Esophagus squamous epithelium (tissue), 5 donors: ENCODE measurements at regions not wholly inside any gene's neighbourhood (a gene's known extent, or its start where the extent isn't known, plus 50 kb on each side); places are given as distances from the start of the nearest gene placed in this dataset.
A peak's percentile ranks its signal among the peaks of the same experiment; 100 is the strongest.

Source experiments
- DNase-seq: peaks from one replicate; lab custom pipeline; 2025; lab: John Stamatoyannopoulos, UW
- H3K27ac ChIP-seq, 4 donors: fragments of 200-600 bp; sonication (generic); one replicate each; pipeline ENCODE4 v1.5.1; 2016 to 2019; ENCODE audit warnings: mild to moderate bottlenecking in 1 of 4
- H3K27me3 ChIP-seq, 4 donors: fragments of 200-600 bp; sonication (generic); 1 replicate in 3 of 4; 2 replicates in 1 of 4; pipeline versions ENCODE4 v1.5.1 to v1.6.0; 2017 to 2021; ENCODE audit warnings: antibody characterized with exemption in 1 of 4
- H3K36me3 ChIP-seq, 3 donors: fragments of 200-600 bp; sonication (generic); one replicate each; pipeline ENCODE4 v1.5.1; 2016 to 2019
- H3K4me1 ChIP-seq, 3 donors: fragments of 200-600 bp; sonication (generic); one replicate each; pipeline ENCODE4 v1.5.1; 2017 to 2019
- H3K4me3 ChIP-seq, 4 donors: fragments of 200-600 bp; sonication (generic); 1 replicate in 3 of 4; 2 replicates in 1 of 4; pipeline ENCODE4 v1.5.1; 2016 to 2019; ENCODE audit warnings: mild to moderate bottlenecking in 2 of 4, moderate library complexity in 1 of 4
- H3K9me3 ChIP-seq, 3 donors: fragments of 200-600 bp; sonication (generic); one replicate each; pipeline ENCODE4 v1.5.1; 2016 to 2019
- CTCF ChIP-seq, 6 experiments: fragments of 450-650 bp in 4 of 6; fragments of 200-600 bp in 2 of 6; sonication (generic) in 2 of 6; IDR thresholded peaks; one replicate each; pipeline ENCODE4 v1.5.1; 2016 to 2019; ENCODE audit warnings: antibody characterized with exemption in 6 of 6, mild to moderate bottlenecking in 4 of 6, moderate library complexity in 4 of 6
- POLR2A ChIP-seq, 4 donors: fragments of 450-650 bp; IDR thresholded peaks; one replicate each; pipeline ENCODE4 v1.6.1; 2017; ENCODE audit warnings: antibody characterized with exemption in 4 of 4, mild to moderate bottlenecking in 4 of 4, moderate library complexity in 3 of 4
- WGBS, 2 donors: methylation state at CpG; one replicate each; pipeline ENCODE4 v1.1.5; 2018; 5-methylcytosine and 5-hydroxymethylcytosine counted together
- intact Hi-C: fragments of 100-400 bp; cut with DNase I; formaldehyde crosslinking; loops from one replicate; pipeline ENCODE4 v1.15.0; 2022
- donor health status: DM: yes; HTN: yes; CAD: no.

- TF ChIP-seq POLR2A (IDR thresholded peaks at IDR 0.05) (no peak), CTCF (IDR thresholded peaks at IDR 0.05) (peak in 3 of 6 experiments; percentile 7 to 49 (median 42))
- no peaks in the 10 kb centered on the region for H3K36me3 ChIP-seq
- DNase-seq, result no peak
- intact Hi-C loops, result loop anchor here (10.0 kb wide), 1 partner anchor 317 kb away; no protein-coding TSS in a partner anchor
- H3K27ac ChIP-seq, result no peak overlapping the region
- peaks cover 0 to 70% (median 0%) of the 10 kb centered on the region in 4 donors for H3K27me3 ChIP-seq
- no peak overlapping the region for H3K4me3 ChIP-seq
- H3K4me1 ChIP-seq, result no peaks in the 10 kb centered on the region
- H3K9me3 ChIP-seq, result no peaks in the 10 kb centered on the region
- 0 to 2% methylated on average over 13 to 14 of the region's 14 CpGs for WGBS, 2 donors
Measured at GRCh38 chr1:30111431-30111830, 612.0 kb downstream of the MATN1 start.

GRCh38 chr1:30110846-30111245 lies 612.5 kb downstream of the MATN1 start:
- H3K4me3 ChIP-seq, result no peak overlapping the region
- 50 to 58% methylated on average over 9 to 11 of the region's 11 CpGs for WGBS, 2 donors
- H3K27ac ChIP-seq, result no peak overlapping the region
- no peaks in the 10 kb centered on the region for H3K36me3 ChIP-seq
- DNase-seq, result no peak
- intact Hi-C loops, result loop anchor here (10.0 kb wide), 1 partner anchor 316 kb away; no protein-coding TSS in a partner anchor
- H3K9me3 ChIP-seq, result no peaks in the 10 kb centered on the region
- H3K4me1 ChIP-seq, result no peaks in the 10 kb centered on the region
- TF ChIP-seq POLR2A (IDR thresholded peaks at IDR 0.05) (no peak), CTCF (IDR thresholded peaks at IDR 0.05) (no peak)
- H3K27me3 ChIP-seq, result peaks cover 0 to 75% (median 0%) of the 10 kb centered on the region in 4 donors

DNA sequence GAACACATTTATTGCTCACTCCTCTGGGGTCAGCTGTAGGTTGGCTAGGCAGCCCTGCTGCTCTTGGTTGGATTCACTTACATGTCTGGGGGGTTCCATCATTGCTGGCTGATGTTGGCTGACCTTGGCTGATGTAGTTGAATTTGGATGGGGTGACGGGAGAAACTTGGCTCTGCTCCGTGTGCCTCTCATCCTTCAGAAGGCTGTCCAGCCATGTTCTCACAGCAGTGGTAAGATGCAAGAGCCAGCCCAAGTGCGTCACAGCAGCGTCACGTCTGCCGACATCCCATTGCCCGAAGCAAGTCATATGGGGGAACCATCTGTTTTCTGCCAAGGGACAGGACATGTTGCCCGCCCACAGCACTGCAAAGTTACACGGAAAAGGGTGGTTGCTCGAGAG lies 613.5 kb downstream of the MATN1 start:
- H3K9me3 ChIP-seq, result no peaks in the 10 kb centered on the region
- peaks cover 0 to 83% (median 0%) of the 10 kb centered on the region in 4 donors for H3K27me3 ChIP-seq
- H3K4me1 ChIP-seq, result no peaks in the 10 kb centered on the region
- intact Hi-C loops, result loop anchor here (10.0 kb wide), 1 partner anchor 315 kb away; no protein-coding TSS in a partner anchor
- no peak overlapping the region for H3K27ac ChIP-seq
- no peak for DNase-seq
- TF ChIP-seq CTCF (IDR thresholded peaks at IDR 0.05), result no peak
- no peak for TF ChIP-seq POLR2A (IDR thresholded peaks at IDR 0.05)
- H3K36me3 ChIP-seq, result no peaks in the 10 kb centered on the region
- WGBS, 2 donors, result 48 to 54% methylated on average over 3 to 6 of the region's 10 CpGs
- H3K4me3 ChIP-seq, result no peak overlapping the region

DNA sequence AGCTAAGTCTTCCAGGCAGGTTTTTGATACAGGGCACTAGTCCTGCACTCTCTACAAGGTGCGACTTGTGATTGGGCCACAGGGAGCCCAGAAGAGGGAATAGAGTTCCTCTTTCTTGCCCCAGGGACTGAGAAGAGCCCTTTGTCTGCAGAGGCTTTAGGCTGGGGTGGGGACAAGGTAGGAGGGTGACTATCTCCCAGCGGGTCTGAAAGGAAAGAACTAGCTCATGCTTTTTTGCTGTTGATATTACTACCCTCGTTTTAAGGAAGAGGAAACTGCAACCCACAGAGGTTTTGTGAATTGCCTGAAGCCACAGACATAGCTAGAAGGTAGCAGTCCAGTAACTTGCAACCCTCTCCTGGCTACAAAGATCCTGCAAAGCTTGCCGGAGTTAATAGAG lies 615.2 kb downstream of the MATN1 start:
- H3K4me3 ChIP-seq, result no peak overlapping the region
- peaks cover 0 to 93% (median 0%) of the 10 kb centered on the region in 4 donors for H3K27me3 ChIP-seq
- intact Hi-C loops, result no loop called here
- H3K4me1 ChIP-seq, result no peaks in the 10 kb centered on the region
- 42 to 50% methylated on average over 2 to 3 of the region's 4 CpGs for WGBS, 2 donors
- H3K36me3 ChIP-seq, result no peaks in the 10 kb centered on the region
- no peaks in the 10 kb centered on the region for H3K9me3 ChIP-seq
- no peak for DNase-seq
- H3K27ac ChIP-seq, result no peak overlapping the region
- TF ChIP-seq POLR2A (IDR thresholded peaks at IDR 0.05) (no peak), CTCF (IDR thresholded peaks at IDR 0.05) (no peak)

- peak in 2 of 6 experiments; percentile 33 to 38 for TF ChIP-seq CTCF (IDR thresholded peaks at IDR 0.05)
- TF ChIP-seq POLR2A (IDR thresholded peaks at IDR 0.05), result no peak
- WGBS, 2 donors, result 27 to 32% methylated on average over 8 of the region's 8 CpGs
- DNase-seq, result no peak
- peaks cover 0 to 94% (median 0%) of the 10 kb centered on the region in 4 donors for H3K27me3 ChIP-seq
- intact Hi-C loops, result no loop called here
- no peaks in the 10 kb centered on the region for H3K9me3 ChIP-seq
- H3K36me3 ChIP-seq, result no peaks in the 10 kb centered on the region
- H3K4me3 ChIP-seq, result no peak overlapping the region
- no peaks in the 10 kb centered on the region for H3K4me1 ChIP-seq
- H3K27ac ChIP-seq, result no peak overlapping the region
Measured at GRCh38 chr1:30106125-30106524, 617.3 kb downstream of the MATN1 start.
